ENCODE measurements at regions not wholly inside any gene's neighbourhood (a gene's known extent, or its start where the extent isn't known, plus 50 kb on each side); places are given as distances from the start of the nearest gene placed in this dataset.

DNA sequence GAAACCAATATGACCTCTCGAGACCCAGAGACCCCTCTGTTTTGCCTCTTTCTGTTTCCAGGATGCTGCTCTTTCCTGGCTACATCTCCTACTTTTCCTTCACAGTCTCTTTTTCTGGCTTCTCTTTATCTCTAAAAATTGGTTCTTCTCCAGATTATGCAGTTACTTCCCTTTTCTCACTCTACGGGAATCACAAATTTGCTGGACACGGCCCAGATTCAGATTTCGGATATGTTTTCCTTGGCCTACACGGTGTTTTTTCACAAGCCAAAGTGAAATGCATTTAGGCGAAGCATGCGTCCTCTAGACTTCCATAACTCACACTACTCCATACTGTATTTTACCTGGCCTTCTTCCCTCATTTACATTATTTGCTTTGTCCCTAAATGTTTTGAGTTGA lies 214.7 kb upstream of the MIR17HG start:
- no peak for TF ChIP-seq CTCF (conservative IDR thresholded peaks at IDR 0.05; ENCODE audit: low read depth, low read length)
- TF ChIP-seq NFE2L2 (IDR thresholded peaks at IDR 0.05; ENCODE audit: low read depth, low read length): no peak
- no peak for TF ChIP-seq RAD21 (IDR thresholded peaks at IDR 0.05; ENCODE audit: low read length)
- no peak for TF ChIP-seq BHLHE40 (IDR thresholded peaks at IDR 0.05; ENCODE audit: low read depth, low read length)
- no peak for TF ChIP-seq POLR2A (IDR thresholded peaks at IDR 0.05; ENCODE audit: low read depth, low read length)
- no peak for TF ChIP-seq MXI1 (IDR thresholded peaks at IDR 0.05; ENCODE audit: borderline replicate concordance, low read depth, low read length)
- no peak for TF ChIP-seq RFX5 (IDR thresholded peaks at IDR 0.05; ENCODE audit: low read depth, low read length)
- TF ChIP-seq ELK1 (IDR thresholded peaks at IDR 0.05; ENCODE audit: borderline replicate concordance, low read depth, low read length): no peak
- no peak for TF ChIP-seq RCOR1 (IDR thresholded peaks at IDR 0.05; ENCODE audit: insufficient replicate concordance, low read length)

Measured in IMR-90 (cell line).